ENCODE measurements at regions not wholly inside any gene's neighbourhood (a gene's known extent, or its start where the extent isn't known, plus 50 kb on each side); places are given as distances from the start of the nearest gene placed in this dataset.

- TF ChIP-seq CEBPB (IDR thresholded peaks at IDR 0.05) (no peak), EP300 (IDR thresholded peaks at IDR 0.05; ENCODE audit: borderline replicate concordance) (no peak), FOXM1 (IDR thresholded peaks at IDR 0.05; ENCODE audit: borderline replicate concordance, low read depth) (no peak), TEAD4 (IDR thresholded peaks at IDR 0.05) (no peak), ZBTB7A (IDR thresholded peaks at IDR 0.05; ENCODE audit: low read depth) (no peak), RAD21 (IDR thresholded peaks at IDR 0.05; ENCODE audit: low read depth) (no peak)
Measured at GRCh38 chr9:115891929-115892328, 261.7 kb upstream of the PAPPA start.
